ENCODE measurements at regions not wholly inside any gene's neighbourhood (a gene's known extent, or its start where the extent isn't known, plus 50 kb on each side); places are given as distances from the start of the nearest gene placed in this dataset.

- FAIRE-seq = no peak
- no peak for TF ChIP-seq HOXB13 (CRISPR knock-in tag; IDR thresholded peaks at IDR 0.05; ENCODE audit: low read depth)
- no peak for TF ChIP-seq RCOR1 (IDR thresholded peaks at IDR 0.05; ENCODE audit: low read depth, low read length)
- no peak for TF ChIP-seq HOXA7 (CRISPR knock-in tag; IDR thresholded peaks at IDR 0.05)
- TF ChIP-seq ZNF302 (CRISPR knock-in tag; IDR thresholded peaks at IDR 0.05) = no peak
- TF ChIP-seq TFCP2L1 (CRISPR knock-in tag; IDR thresholded peaks at IDR 0.05) = no peak
- TF ChIP-seq NFE2L2 (conservative IDR thresholded peaks at IDR 0.05; ENCODE audit: low read length) = no peak
- no peak for TF ChIP-seq HDAC2 (IDR thresholded peaks at IDR 0.05)
- no peak for TF ChIP-seq JUNB (IDR thresholded peaks at IDR 0.05)
- TF ChIP-seq BHLHE40 (IDR thresholded peaks at IDR 0.05; ENCODE audit: low read depth, low read length) = no peak
- no peak for TF ChIP-seq NPAS2 (CRISPR knock-in tag; IDR thresholded peaks at IDR 0.05; ENCODE audit: borderline replicate concordance)
- no peak for TF ChIP-seq NR3C1 (IDR thresholded peaks at IDR 0.05)
- no peak for TF ChIP-seq HEYL (CRISPR knock-in tag; IDR thresholded peaks at IDR 0.05)
- no peak for TF ChIP-seq PBX3 (IDR thresholded peaks at IDR 0.05)
- TF ChIP-seq CHD4 (IDR thresholded peaks at IDR 0.05; ENCODE audit: borderline replicate concordance) = no peak
- no peak for TF ChIP-seq ZSCAN20 (CRISPR knock-in tag; IDR thresholded peaks at IDR 0.05)
- no peak for TF ChIP-seq SMC3 (IDR thresholded peaks at IDR 0.05)
- TF ChIP-seq RFX5 (IDR thresholded peaks at IDR 0.05) = no peak
- Histone ChIP-seq H3K4me3 (no peak overlapping the region), H3K27ac (no peak overlapping the region), H3K9me3 (no peaks in the 10 kb centered on the region), H3K4me2 (no peak overlapping the region), H3K4me1 (no peaks in the 10 kb centered on the region)
- WGBS (ENCODE audit: missing lambda C conversion rate) = 77% methylated on average over 17 of the region's 17 CpGs
- ATAC-seq = no peak
- CTCF ChIA-PET = interaction anchor here (0.9 to 1.4 kb wide), 3 partner anchors 9 to 80 kb away, joined by 3 to 5 read pairs (median 4); no protein-coding TSS in a partner anchor
- POLR2A ChIA-PET = no interaction called here
- no peak for DNase-seq (ENCODE audit: low read depth in 1 of 2, low spot score in 1 of 2)
Observed at GRCh38 chr14:34018564-34019244, 67.8 kb upstream of the EGLN3 start.

- WGBS (ENCODE audit: missing lambda C conversion rate) = 74% methylated on average over 5 of the region's 5 CpGs
- no peak overlapping the region for H3K27ac ChIP-seq
- H3K4me3 ChIP-seq = no peak overlapping the region
- POLR2A ChIA-PET = no interaction called here
- no peak for TF ChIP-seq ZFP36 (IDR thresholded peaks at IDR 0.05; ENCODE audit: borderline replicate concordance, partially characterized antibody)
- TF ChIP-seq HOXB13 (CRISPR knock-in tag; IDR thresholded peaks at IDR 0.05; ENCODE audit: low read depth) = no peak
- TF ChIP-seq RCOR1 (IDR thresholded peaks at IDR 0.05; ENCODE audit: low read depth, low read length) = no peak
- no peak for TF ChIP-seq HMGXB4 (CRISPR knock-in tag; IDR thresholded peaks at IDR 0.05; ENCODE audit: borderline replicate concordance)
- TF ChIP-seq CEBPB (IDR thresholded peaks at IDR 0.05) = no peak
- TF ChIP-seq NFE2L2 (conservative IDR thresholded peaks at IDR 0.05; ENCODE audit: low read length) = no peak
- no peak for TF ChIP-seq ATOH8 (CRISPR knock-in tag; IDR thresholded peaks at IDR 0.05; ENCODE audit: low read depth)
- no peak for TF ChIP-seq ESRRA (IDR thresholded peaks at IDR 0.05; ENCODE audit: borderline replicate concordance, low read length)
- no peak for TF ChIP-seq POLR2A (IDR thresholded peaks at IDR 0.05; ENCODE audit: low read length)
- TF ChIP-seq RNF2 (IDR thresholded peaks at IDR 0.05; ENCODE audit: borderline replicate concordance, low read depth) = no peak
- no peak for TF ChIP-seq BHLHE40 (IDR thresholded peaks at IDR 0.05; ENCODE audit: low read depth, low read length)
- TF ChIP-seq CBX8 (IDR thresholded peaks at IDR 0.05) = no peak
- TF ChIP-seq CHD2 (IDR thresholded peaks at IDR 0.05; ENCODE audit: low read length, partially characterized antibody) = no peak
- TF ChIP-seq CTCF (IDR thresholded peaks at IDR 0.05) = no peak
- no peak for TF ChIP-seq KDM5A (IDR thresholded peaks at IDR 0.05)
- TF ChIP-seq MAFK (IDR thresholded peaks at IDR 0.05; ENCODE audit: partially characterized antibody) = no peak
- no peak for ATAC-seq
- FAIRE-seq = no peak
- CTCF ChIA-PET = interaction anchor here (1.1 kb wide), 1 partner anchor 56 kb away, joined by 3 read pairs; no protein-coding TSS in a partner anchor
- H3K4me1 ChIP-seq = no peaks in the 10 kb centered on the region
- no peaks in the 10 kb centered on the region for H3K9me3 ChIP-seq
- no peak for DNase-seq (ENCODE audit: low read depth in 1 of 2, low spot score in 1 of 2)
- H3K4me2 ChIP-seq = no peak overlapping the region
Observed at GRCh38 chr14:34018125-34018524, 67.3 kb upstream of the EGLN3 start.
